ENCODE measurements at regions not wholly inside any gene's neighbourhood (a gene's known extent, or its start where the extent isn't known, plus 50 kb on each side); places are given as distances from the start of the nearest gene placed in this dataset.

- TF ChIP-seq, protein P1, sequence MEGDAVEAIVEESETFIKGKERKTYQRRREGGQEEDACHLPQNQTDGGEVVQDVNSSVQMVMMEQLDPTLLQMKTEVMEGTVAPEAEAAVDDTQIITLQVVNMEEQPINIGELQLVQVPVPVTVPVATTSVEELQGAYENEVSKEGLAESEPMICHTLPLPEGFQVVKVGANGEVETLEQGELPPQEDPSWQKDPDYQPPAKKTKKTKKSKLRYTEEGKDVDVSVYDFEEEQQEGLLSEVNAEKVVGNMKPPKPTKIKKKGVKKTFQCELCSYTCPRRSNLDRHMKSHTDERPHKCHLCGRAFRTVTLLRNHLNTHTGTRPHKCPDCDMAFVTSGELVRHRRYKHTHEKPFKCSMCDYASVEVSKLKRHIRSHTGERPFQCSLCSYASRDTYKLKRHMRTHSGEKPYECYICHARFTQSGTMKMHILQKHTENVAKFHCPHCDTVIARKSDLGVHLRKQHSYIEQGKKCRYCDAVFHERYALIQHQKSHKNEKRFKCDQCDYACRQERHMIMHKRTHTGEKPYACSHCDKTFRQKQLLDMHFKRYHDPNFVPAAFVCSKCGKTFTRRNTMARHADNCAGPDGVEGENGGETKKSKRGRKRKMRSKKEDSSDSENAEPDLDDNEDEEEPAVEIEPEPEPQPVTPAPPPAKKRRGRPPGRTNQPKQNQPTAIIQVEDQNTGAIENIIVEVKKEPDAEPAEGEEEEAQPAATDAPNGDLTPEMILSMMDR (IDR thresholded peaks at IDR 0.05): no peak
- no peak for TF ChIP-seq POLR2A (IDR thresholded peaks at IDR 0.05)
Measured at GRCh38 chr11:116164843-116165242, 607.9 kb downstream of the BUD13 start.

Measured in esophagus squamous epithelium (tissue), 4 donors.